Fibroblast of skin of abdomen (primary cell): ENCODE measurements at regions not wholly inside any gene's neighbourhood (a gene's known extent, or its start where the extent isn't known, plus 50 kb on each side); places are given as distances from the start of the nearest gene placed in this dataset.

Experiments used
- DNase-seq: peaks from one replicate; pipeline ENCODE4 v3.0.0-alpha.2; 2013

DNA sequence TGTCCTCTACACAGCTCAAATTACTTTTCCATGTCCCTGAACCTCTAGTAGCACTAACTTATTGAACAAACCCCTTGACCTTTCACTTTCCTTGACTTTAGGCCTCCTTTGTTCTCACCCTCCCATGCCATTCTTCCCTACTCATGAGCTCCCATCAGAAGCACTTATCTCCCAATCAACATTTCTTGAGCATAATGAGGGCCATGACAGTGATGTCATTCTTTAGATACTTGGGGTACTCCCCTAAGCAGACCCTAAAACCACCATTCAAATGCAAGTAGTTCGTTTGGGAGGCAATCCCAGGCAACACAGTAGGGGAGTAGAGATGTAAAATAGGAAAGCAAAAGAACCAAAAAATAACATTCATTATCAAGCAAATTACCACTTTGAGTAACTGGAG lies 115.9 kb upstream of the ARHGAP28 start:
- no peak for DNase-seq

- DNase-seq: no peak
These were observed 114.6 kb upstream of the ARHGAP28 start for GRCh38 chr18:6614952-6615351.

GRCh38 chr18:6616981-6617380 lies 112.5 kb upstream of the ARHGAP28 start:
- DNase-seq: no peak

GRCh38 chr18:6621437-6621836 lies 108.1 kb upstream of the ARHGAP28 start:
- no peak for DNase-seq

GRCh38 chr18:6623278-6623677 lies 106.2 kb upstream of the ARHGAP28 start:
- DNase-seq: peak; percentile 54

- DNase-seq: peak; percentile 89
These were observed 105.2 kb upstream of the ARHGAP28 start for GRCh38 chr18:6624271-6624660.

- peak; percentile 82 for DNase-seq
These were observed 104.7 kb upstream of the ARHGAP28 start for GRCh38 chr18:6624661-6625311.

DNA sequence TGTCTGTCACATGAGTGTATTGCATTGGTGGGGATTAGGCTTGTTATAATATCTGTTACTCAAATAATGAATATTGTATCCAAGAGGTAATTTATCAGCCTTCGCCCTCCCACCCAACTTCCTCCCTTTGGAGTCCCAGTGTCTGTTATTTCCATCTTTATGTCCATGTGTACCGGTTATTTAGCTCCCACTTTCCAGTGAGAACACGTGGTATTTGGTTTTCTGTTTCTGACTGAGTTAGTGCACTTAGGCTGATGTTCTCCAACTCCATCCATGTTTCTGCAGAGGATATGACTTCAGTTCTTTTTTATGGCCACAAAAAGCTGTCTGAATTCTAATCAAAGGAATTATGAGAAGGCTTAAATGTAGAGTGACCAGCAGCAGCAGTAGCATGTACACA lies 104.0 kb upstream of the ARHGAP28 start:
- no peak for DNase-seq

- DNase-seq: no peak
These were observed 103.1 kb upstream of the ARHGAP28 start for GRCh38 chr18:6626457-6626856.

DNA sequence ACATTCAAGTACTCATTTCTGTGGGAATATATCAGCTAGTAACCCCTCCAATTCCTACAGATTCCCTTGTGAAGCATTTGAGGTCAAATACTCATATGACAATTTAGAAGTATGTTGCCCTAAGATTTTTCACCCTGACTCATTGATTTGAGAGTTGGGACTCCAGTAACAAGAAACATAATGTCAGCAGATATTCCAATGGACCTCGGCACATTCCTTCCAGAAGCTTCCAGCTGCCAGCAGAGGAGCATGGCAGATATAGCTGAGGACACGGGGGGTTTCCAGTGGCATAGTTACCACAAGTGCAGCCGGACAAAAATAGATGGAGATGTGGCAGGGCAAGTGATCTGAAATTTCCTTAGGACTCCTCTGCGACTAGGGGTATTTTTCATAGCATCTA lies 101.9 kb upstream of the ARHGAP28 start:
- DNase-seq: peak; percentile 81

- DNase-seq: peak; percentile 38
These were observed 101.3 kb upstream of the ARHGAP28 start for GRCh38 chr18:6628187-6628586.

- DNase-seq: peak; percentile 93
These were observed 99.8 kb upstream of the ARHGAP28 start for GRCh38 chr18:6629635-6630140.

DNA sequence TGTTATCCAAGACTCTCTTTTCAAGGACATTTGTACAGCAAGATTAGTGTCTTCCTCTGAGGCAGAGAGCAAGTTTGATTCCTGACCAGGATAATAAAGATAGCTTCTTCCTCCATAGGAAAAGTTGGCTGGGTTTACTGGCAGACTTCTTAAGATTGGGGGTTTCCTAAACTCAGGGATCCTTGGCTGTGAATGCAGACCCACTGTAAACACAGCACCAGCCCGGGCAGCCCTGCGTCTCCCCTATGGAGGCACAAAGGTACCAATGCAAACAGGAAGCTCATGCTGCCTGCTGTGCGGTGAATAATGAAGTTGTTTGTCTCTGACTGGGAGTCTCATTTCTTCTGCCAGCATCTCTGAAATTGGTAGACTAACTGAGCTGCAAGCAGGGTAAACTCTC lies 96.2 kb upstream of the ARHGAP28 start:
- no peak for DNase-seq

GRCh38 chr18:6636091-6636490 lies 93.4 kb upstream of the ARHGAP28 start:
- no peak for DNase-seq

GRCh38 chr18:6638447-6638846 lies 91.1 kb upstream of the ARHGAP28 start:
- DNase-seq: no peak

DNA sequence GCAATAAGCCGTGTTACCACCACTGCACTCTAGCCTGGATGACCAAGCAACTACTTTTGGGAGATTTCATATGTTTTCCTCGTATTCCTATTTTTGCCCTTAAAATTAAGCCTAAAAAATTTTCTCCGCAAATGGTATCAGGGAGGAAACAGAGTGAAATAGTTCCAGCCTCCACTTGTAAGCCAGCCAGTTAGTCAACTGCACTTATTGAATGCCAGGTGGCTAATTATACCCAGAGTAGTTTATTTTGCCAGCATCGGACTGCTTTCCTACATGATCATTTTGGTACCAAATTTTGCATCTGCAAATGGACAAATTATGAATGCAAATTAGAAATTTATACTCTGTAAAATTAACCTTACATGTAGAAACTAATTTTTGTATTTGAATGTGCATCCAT lies 90.2 kb upstream of the ARHGAP28 start:
- DNase-seq: no peak

GRCh38 chr18:6644836-6645627 lies 84.5 kb upstream of the ARHGAP28 start:
- DNase-seq: no peak

DNA sequence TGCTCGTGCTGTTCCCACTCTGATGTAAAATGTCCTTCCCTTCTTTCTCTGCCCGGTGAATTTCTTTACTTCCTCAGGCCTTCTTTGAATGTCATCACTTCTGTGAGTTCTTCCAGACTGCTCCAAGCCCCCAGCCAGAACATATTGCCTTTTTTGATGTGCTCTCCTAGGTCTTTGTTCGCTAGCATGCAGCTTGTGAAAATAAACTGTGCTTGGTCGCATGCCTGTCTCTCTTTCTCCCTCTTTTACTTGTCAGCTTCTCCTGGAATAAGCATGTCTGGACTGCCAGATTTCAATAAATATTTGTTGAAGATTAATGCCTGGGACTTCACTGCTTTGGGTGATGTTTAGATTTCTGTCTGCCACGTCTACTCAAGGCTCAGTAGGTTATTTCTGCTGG lies 82.7 kb upstream of the ARHGAP28 start:
- no peak for DNase-seq

- no peak for DNase-seq
These were observed 80.9 kb upstream of the ARHGAP28 start for GRCh38 chr18:6648581-6648980.

- DNase-seq: no peak
These were observed 79.9 kb upstream of the ARHGAP28 start for GRCh38 chr18:6649421-6650126.

DNA sequence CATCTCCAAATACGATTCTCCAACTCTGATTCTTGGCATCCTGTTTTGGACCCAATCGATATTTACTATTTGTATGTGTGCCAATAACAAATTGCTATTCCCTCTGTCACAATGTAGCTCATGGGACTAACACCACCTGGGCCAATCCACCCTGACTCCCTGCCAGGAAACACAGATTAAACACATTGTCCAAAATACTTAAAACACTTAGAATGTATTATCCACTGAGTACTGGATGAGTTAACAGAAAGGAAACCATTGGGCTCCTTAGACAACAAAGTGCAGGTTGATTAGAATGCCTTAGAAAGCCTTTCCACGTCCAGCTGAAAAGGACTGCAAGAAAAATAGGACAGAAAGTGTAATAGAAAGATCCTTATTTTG lies 79.4 kb upstream of the ARHGAP28 start:
- no peak for DNase-seq

GRCh38 chr18:6650747-6651146 lies 78.8 kb upstream of the ARHGAP28 start:
- no peak for DNase-seq

DNA sequence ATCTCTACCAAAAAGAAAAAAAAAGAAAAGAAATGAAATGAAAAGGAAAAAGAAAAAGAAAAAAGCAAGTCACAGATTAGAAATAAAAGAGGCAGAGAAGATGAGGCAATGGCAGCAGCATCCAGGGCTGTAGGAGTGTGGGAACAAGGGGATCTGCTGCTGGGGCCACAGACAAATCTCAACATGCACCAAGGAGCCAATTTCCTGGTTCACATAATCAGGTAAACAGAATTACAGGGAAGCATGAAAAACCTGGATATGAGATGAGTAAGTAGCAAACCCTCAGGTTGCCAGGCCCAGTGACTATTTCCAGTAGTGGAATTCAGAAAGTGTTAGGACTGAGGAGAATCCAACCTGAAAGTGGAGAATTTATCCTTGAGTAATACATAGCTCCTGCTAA lies 77.4 kb upstream of the ARHGAP28 start:
- DNase-seq: no peak

DNA sequence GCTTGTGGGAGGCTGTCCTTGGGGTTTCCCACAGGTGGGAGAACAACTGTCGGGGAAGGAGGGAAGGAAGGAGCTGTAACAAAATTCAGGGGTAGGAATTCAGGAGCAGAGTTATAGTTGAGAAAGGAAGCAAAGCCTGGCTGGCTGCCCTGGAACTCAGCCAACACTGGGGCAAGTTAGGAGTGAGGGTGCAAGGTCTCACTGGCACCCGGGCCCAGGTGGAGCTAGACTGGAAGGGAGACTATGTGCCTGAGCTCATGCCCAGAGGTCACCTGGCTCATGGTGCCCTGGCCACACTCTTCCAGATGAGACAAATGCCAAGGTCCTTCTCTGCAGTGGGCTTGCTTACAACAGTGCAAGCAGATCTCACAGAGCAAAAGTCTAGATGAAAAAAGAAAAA lies 75.6 kb upstream of the ARHGAP28 start:
- no peak for DNase-seq
